M059J (cell line): ENCODE measurements at regions not wholly inside any gene's neighbourhood (a gene's known extent, or its start where the extent isn't known, plus 50 kb on each side); places are given as distances from the start of the nearest gene placed in this dataset.
A peak's percentile ranks its signal among the peaks of the same experiment; 100 is the strongest.
"Not testable (repeated sequence)": the region's sequence is repeated elsewhere in the genome, so short reads cannot be mapped to it uniquely, and the experiment has no call there.

Experiments used
- DNase-seq: peaks from one replicate; pipeline ENCODE4 v3.0.0-alpha.2; 2012; ENCODE audit warnings: low read depth

DNA sequence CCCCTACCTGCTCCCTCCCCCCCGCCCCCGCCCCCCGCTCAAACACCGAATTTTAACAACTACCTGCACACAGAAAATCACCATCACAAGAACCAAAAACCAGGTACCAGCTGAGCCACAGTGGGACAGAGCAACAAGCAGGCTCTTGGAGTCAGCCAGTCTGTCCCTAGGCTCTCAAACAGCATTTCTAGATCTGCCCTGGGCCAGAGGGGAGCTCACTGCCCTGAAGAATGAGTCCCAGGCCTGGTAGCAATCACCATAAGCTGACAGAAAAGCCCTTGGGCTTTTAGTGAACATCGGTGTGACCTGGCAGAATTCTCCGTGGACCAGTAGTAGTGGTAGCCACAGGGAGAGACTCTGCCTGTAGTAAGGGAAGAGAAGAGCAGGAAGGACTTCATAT lies 58.3 kb downstream of the C11orf87 start:
- no peak for DNase-seq

DNA sequence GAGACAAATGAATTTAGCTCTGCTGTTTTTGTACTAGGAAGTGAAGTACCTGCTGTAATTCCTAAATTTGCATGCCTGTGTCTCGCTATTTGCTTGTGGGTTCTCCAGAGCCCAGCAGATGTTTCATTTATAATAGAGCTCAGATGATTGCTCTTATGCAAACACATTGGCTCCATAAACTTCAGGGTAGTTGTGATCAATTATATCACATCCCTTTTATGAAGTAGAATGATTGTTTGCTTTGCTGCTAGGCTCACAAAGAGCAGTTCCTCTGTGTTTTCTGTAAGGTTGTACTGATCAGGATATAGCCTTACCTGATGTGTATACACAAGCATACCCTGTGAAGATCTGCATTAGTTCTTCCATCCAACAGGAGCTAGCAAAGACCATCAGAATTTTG lies 64.1 kb downstream of the C11orf87 start:
- DNase-seq: no peak

- DNase-seq: no peak
Observed at GRCh38 chr11:109490953-109491635, 69.1 kb downstream of the C11orf87 start.

DNA sequence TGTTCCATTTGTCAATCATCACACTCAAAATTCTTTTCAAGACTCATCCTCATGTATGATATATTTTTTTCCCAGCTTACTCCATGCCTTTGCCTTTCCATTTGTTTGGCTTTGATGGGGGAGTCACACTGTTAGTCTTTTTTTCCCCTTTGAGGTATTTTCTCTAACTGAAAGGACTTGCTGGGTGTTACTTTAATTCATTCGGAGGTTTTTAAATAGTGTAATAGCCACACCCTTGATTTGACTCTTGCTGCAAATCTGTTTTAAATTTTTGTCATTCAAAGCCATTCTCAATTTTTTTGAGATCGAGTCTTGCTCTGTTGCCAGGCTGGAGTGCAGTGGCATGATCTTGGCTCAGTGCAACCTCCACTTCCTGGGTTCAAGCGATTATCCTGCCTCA lies 84.1 kb downstream of the C11orf87 start:
- no peak for DNase-seq

DNA sequence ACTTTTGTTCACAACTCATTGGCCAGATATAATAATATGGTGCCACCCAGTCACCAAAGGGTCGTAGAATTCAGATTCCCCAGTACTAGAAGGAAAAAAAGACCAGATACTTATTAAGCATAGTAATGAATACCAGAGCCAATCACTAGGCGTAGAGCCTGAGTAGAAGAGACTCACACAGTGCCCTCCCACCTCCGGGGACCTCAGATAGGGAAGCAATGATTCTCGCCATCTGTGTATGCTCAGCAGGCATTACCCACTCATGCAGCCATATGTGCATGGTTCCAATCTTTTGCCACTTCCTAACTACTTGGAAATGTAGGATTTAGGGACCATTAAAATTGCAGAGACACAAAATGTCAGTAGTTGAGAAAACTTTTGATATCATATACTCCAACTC lies 85.3 kb downstream of the C11orf87 start:
- DNase-seq: no peak

DNA sequence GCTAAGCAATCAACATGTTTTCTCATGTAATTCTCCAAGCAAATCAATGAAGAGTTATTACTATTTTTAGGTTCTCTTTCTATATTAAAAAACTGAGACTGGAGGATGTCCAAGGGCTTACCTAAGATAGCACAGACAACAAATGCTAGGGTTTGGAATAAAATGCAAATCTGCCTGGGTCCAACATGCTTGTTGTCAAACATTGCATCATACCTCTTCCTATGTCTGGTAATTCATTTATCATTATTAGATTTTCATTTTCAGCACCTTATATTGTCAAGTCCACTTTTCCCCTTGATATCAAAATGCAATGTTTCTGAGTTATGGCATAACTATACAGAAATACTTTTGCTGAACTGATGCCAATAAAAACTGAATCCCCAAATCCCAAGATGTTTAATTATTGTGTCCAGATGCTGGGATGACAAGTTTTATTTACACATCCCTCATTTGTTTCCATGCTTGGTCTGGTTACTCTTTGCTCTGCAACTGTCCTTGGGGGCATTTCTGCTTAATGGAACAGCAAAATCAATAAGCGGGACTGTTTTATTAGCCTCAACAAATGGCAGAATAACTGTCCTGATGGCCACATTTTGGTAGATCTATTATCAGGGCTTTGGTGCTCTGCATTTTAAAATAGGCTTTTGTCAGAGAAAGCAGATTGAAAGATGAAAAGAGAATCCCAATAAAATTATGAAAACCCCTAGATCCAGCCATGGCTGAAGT lies 86.0 kb downstream of the C11orf87 start:
- DNase-seq: no peak

- no peak for DNase-seq
Observed at GRCh38 chr11:109508943-109509342, 87.0 kb downstream of the C11orf87 start.

DNA sequence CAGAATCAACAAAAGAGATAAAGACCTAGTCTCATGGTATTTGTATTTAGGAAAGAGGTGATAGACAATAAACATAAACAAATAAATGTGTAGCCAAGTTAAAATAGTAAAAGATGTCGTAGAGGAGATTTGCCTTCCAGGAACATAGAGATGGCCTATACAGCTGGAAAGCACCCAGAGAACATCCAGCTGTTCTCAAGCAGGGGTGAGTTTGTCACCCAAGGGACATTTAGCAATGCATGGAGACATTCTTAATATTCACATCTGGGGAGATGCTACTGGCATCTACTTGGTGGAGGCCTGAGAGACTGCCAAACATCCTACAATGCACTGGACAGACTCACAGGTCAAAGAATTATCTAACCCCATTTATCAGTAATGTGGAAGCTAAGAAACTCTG lies 88.3 kb downstream of the C11orf87 start:
- no peak for DNase-seq

GRCh38 chr11:109511598-109511997 lies 89.6 kb downstream of the C11orf87 start:
- peak; percentile 3 for DNase-seq

GRCh38 chr11:109512249-109512648 lies 90.3 kb downstream of the C11orf87 start:
- no peak for DNase-seq

DNA sequence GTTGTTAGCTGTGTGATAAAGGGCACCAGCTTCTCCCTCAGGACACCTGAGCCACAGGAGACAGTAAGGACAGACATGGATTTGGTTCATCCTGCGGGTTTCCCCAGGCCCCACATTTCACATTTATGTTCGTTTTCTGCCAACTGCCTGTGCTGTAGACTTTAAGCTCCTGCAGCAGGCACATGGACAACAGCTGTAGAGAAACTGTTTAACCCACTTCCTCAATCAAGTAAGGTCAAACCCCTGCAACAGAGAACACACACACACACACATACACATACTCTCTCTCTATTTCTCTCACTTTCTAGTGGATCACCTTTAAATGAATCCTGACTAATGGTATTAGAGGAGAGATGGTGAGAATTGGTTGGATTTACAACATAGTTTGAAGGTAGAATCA lies 90.7 kb downstream of the C11orf87 start:
- no peak for DNase-seq

GRCh38 chr11:109514313-109515018 lies 92.5 kb downstream of the C11orf87 start:
- no peak for DNase-seq

DNA sequence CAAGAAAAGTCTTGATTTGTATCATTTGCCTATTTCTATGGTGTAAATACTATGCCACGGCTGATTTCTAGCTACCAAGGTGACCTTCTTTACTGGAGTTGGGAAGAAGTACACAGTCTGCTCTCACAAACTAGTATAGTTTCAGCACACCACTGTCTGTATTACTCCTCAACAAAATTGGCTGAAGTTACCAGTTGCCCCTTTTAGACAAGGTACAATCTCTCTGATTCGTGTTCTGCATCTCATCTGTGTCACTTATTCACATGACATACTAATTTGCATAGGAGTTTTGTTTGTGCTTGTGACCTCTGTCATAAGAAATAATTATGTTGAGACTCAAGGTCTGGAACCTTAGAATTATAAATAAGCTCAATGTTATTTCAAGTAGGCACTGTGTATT lies 97.3 kb downstream of the C11orf87 start:
- DNase-seq: no peak

DNA sequence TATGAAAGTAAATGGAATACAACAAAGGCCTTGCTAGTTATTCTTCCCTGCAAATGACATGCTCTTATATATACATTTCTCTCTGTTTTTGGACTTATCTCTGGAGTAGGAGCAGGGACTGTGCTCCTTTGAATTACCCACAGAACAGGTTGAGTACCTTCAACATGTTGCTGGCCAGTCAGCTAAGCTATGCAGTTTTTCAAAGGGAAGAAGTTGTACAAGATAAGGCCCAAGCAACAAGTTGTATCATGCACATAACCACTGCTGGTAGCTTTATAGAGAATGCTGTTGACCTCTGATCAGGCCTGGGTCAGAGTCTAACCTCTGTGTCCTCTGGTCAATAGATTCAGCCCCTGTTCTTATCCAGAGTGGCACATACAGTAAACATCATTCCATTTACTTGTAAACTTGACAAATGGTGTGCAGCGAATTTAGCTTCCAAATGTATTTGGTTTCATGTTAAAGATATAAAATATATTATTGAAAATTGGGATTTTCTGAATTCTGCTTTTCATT lies 99.6 kb downstream of the C11orf87 start:
- no peak for DNase-seq

GRCh38 chr11:109522116-109522755 lies 100.2 kb downstream of the C11orf87 start:
- no peak for DNase-seq

- not testable (repeated sequence) for DNase-seq
Observed at GRCh38 chr11:109525636-109526035, 103.6 kb downstream of the C11orf87 start.

- no peak for DNase-seq
Observed at GRCh38 chr11:109526061-109526460, 104.1 kb downstream of the C11orf87 start.

GRCh38 chr11:109526931-109527330 lies 104.9 kb downstream of the C11orf87 start:
- no peak for DNase-seq

GRCh38 chr11:109527496-109527895 lies 105.5 kb downstream of the C11orf87 start:
- DNase-seq: no peak

GRCh38 chr11:109547356-109548027 lies 125.5 kb downstream of the C11orf87 start:
- peak; percentile 88 for DNase-seq

GRCh38 chr11:109552376-109552775 lies 130.4 kb downstream of the C11orf87 start:
- DNase-seq: no peak

GRCh38 chr11:109553284-109553683 lies 131.3 kb downstream of the C11orf87 start:
- DNase-seq: no peak
